Bronchial epithelial cell (primary cell): ENCODE measurements at regions not wholly inside any gene's neighbourhood (a gene's known extent, or its start where the extent isn't known, plus 50 kb on each side); places are given as distances from the start of the nearest gene placed in this dataset.

Experiments used
- DNase-seq: peaks from one replicate; pipeline ENCODE4 v3.0.0-alpha.2; 2010; ENCODE audit warnings: low read depth
- FAIRE-seq: peaks from 2 replicates; lab custom pipeline; 2011; peaks lifted over from hg19 to GRCh38; lab: Jason Lieb, UNC
- H3K27me3 ChIP-seq: 2 replicates; pipeline ENCODE4 v1.5.1; 2011; ENCODE audit warnings: low read length; ENCODE audit not compliant: control insufficient read depth, insufficient read depth
- H3K36me3 ChIP-seq: 2 replicates; pipeline ENCODE4 v1.5.1; 2011; ENCODE audit warnings: low read length; ENCODE audit not compliant: control insufficient read depth, insufficient read depth
- H3K4me3 ChIP-seq: 2 replicates; pipeline ENCODE4 v1.5.1; 2011; ENCODE audit warnings: mild to moderate bottlenecking, low read depth, low read length, control low read depth
- TF ChIP-seq, protein P1 (sequence below): IDR thresholded peaks from 2 replicates; pipeline ENCODE4 v1.5.1; 2011; ENCODE audit warnings: mild to moderate bottlenecking, moderate library complexity, low read length, control low read depth, inconsistent platforms; ENCODE audit not compliant: insufficient read depth, severe bottlenecking

DNA sequence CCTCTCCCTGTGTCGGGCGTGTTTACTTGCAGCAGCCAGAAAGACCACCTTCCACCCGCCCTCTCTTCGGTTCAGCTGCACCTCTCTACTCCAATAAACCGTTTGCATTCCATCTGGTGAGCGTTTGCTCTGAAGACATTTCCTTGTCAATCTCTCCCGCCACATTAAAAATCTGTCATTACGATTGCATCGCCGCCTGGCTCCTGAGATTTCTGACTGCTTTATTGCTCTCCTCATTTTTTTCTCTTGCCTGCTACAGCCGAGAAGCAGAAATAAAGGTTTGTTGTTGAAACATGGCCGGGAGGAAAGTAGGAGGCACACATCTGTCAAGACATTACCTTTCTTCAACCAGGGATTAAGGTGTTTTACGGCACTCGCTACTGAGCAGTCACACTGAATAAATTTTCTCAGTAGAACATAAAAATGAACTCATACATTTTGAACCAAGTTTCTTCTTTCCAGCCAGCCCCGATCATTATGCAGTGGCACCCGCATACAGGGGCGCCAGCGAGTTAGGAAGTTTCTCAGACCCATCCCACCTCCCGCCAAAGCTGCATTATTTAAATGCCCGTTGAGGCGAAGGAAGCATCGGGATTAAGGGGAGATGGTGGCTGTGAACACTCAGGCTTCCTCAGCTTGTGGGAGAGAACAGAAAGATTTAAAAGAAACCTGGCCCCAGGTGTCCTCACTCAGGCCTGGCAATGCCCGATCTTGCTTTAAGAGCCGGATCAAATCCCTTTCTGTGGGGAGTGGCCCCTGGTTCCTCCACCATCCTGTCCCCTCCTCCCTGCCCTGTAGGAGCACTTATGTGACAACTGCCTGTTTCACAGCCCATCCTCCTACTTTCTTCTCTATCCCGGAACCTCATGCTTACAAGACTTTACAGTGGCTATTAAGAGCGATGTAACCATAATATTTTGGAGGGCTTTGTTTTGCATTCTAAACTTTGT lies 1108.9 kb downstream of the BCL11B start:
- DNase-seq (no peak), FAIRE-seq (no peak)
- no peak overlapping the region for H3K4me3 ChIP-seq
- TF ChIP-seq, protein P1, sequence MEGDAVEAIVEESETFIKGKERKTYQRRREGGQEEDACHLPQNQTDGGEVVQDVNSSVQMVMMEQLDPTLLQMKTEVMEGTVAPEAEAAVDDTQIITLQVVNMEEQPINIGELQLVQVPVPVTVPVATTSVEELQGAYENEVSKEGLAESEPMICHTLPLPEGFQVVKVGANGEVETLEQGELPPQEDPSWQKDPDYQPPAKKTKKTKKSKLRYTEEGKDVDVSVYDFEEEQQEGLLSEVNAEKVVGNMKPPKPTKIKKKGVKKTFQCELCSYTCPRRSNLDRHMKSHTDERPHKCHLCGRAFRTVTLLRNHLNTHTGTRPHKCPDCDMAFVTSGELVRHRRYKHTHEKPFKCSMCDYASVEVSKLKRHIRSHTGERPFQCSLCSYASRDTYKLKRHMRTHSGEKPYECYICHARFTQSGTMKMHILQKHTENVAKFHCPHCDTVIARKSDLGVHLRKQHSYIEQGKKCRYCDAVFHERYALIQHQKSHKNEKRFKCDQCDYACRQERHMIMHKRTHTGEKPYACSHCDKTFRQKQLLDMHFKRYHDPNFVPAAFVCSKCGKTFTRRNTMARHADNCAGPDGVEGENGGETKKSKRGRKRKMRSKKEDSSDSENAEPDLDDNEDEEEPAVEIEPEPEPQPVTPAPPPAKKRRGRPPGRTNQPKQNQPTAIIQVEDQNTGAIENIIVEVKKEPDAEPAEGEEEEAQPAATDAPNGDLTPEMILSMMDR, result no peak
- no peaks in the 10 kb centered on the region for H3K36me3 ChIP-seq
- no peaks in the 10 kb centered on the region for H3K27me3 ChIP-seq

DNA sequence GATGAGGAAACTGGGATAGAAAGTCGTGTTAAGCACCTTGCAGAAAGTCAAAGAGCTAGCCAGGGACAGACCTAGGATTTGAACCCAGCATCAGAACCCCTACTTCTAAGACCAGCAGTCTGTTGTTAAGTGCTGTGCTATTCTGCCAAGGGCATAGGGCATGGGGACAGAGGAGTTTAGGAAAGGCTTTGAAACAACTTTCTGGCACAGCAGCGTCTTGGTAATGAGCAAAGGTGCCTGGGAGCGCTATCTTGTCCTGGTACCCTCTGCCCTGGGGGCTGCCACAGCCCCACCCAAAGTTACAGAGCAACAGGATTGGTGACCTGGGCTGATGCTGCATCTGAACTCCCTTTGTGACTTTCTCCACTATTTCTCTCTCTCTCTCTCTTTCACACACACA lies 1108.1 kb downstream of the BCL11B start:
- DNase-seq (no peak), FAIRE-seq (no peak)
- no peaks in the 10 kb centered on the region for H3K27me3 ChIP-seq
- H3K36me3 ChIP-seq, result no peaks in the 10 kb centered on the region
- TF ChIP-seq, protein P1, result no peak
- H3K4me3 ChIP-seq, result no peak overlapping the region

DNA sequence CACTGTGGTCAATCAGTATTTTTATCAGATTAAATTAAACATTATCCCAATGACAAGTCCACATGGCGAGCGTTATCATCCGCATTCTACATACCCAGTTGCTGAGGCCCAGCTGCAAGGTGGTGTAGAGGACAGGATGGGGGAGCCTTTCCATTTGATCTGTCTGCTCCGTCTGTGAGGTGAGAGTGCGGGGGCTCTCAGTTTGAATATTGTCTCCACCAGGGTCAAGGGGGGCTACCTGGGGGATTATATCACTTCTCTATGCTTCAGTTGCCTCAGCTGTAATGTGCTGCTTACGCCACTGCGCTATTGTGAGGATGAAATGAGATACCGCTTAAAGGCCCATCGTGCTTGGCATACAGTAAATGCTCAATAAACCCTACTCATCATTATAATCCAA lies 1106.0 kb downstream of the BCL11B start:
- TF ChIP-seq, protein P1, result no peak
- H3K27me3 ChIP-seq, result no peaks in the 10 kb centered on the region
- no peak overlapping the region for H3K4me3 ChIP-seq
- FAIRE-seq (no peak), DNase-seq (no peak)
- H3K36me3 ChIP-seq, result no peaks in the 10 kb centered on the region

DNA sequence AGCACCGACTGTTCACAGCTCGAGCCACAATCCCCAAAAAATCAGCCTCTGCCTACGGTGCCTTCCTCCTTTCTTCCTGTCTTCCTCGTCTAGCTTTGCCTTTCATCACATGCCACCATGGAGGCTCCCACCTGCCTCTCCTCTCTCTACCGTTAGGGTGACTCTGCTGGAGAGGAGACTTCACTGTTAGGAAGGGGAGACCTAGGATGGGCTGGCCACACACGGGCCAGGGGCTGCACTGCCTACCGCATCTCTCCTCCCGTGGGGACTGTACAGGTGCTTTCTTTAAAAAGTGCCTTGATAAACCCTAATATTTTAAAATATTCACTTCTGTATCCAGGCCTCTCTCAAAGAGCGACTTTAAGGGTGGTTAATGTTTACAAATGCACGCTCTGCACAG lies 1104.7 kb downstream of the BCL11B start:
- FAIRE-seq (no peak), DNase-seq (no peak)
- Histone ChIP-seq H3K4me3 (no peak overlapping the region), H3K36me3 (no peaks in the 10 kb centered on the region), H3K27me3 (no peaks in the 10 kb centered on the region)
- TF ChIP-seq, protein P1, result no peak

DNA sequence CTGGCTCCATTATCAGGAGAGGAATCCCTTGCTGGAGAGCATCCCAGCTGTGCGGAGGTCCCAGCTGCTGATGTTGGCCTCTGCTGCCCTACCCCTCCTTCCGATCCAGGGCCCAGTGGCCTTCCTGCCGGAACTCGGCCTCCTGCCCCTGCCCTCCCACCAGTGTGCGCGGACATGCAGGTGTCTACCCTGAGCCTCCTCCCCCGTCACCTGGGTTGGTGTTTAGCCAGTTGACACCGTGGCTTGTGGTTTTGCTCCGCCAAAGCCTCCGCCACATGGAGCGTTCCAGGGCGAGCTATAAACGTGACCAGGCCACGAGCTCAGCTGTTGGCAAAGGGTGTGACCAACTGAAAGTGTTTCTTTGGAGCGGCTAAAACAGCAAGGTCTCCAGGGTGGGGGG lies 1104.3 kb downstream of the BCL11B start:
- Histone ChIP-seq H3K4me3 (no peak overlapping the region), H3K36me3 (no peaks in the 10 kb centered on the region), H3K27me3 (no peaks in the 10 kb centered on the region)
- TF ChIP-seq, protein P1, result no peak
- no peak for FAIRE-seq
- DNase-seq, result no peak
